Small intestine (tissue), 7 donors: ENCODE measurements at regions not wholly inside any gene's neighbourhood (a gene's known extent, or its start where the extent isn't known, plus 50 kb on each side); places are given as distances from the start of the nearest gene placed in this dataset.

Experiments
- DNase-seq, 2 donors: peaks; one replicate each; pipeline versions ENCODE4 v3.0.0 to v3.0.0-alpha.2; 2013
- FAIRE-seq: peaks from 2 replicates; lab custom pipeline; 2012; peaks lifted over from hg19 to GRCh38; lab: Jason Lieb, UNC
- H3K27ac ChIP-seq, 3 donors: one replicate each; pipeline ENCODE4 v1.5.1; 2013; ENCODE audit warnings: low read length in 2 of 3, mild to moderate bottlenecking in 2 of 3, control low read depth in 1 of 3, inconsistent platforms in 1 of 3, low read depth in 1 of 3, moderate library complexity in 1 of 3
- H3K27me3 ChIP-seq, 3 donors: one replicate each; pipeline ENCODE4 v1.6.1; 2013; ENCODE audit warnings: low read length in 3 of 3, inconsistent platforms in 1 of 3; ENCODE audit not compliant: control insufficient read depth in 3 of 3, insufficient read depth in 3 of 3
- H3K36me3 ChIP-seq, 3 donors: one replicate each; pipeline ENCODE4 v1.6.1; 2013; ENCODE audit warnings: low read length in 3 of 3, inconsistent platforms in 1 of 3, low read depth in 1 of 3, mild to moderate bottlenecking in 1 of 3, moderate library complexity in 1 of 3; ENCODE audit not compliant: control insufficient read depth in 3 of 3, insufficient read depth in 2 of 3
- H3K4me1 ChIP-seq, 3 donors: one replicate each; pipeline ENCODE4 v1.6.1; 2013; ENCODE audit warnings: low read length in 2 of 3, inconsistent platforms in 1 of 3, low read depth in 1 of 3, mild to moderate bottlenecking in 1 of 3, moderate library complexity in 1 of 3; ENCODE audit not compliant: control insufficient read depth in 3 of 3, insufficient read depth in 2 of 3
- H3K4me3 ChIP-seq, 3 donors: one replicate each; pipeline ENCODE4 v1.5.1; 2013; ENCODE audit warnings: low read length in 3 of 3, control low read depth in 1 of 3, inconsistent platforms in 1 of 3, low read depth in 1 of 3, mild to moderate bottlenecking in 1 of 3, moderate library complexity in 1 of 3
- H3K9me3 ChIP-seq, 2 donors: one replicate each; pipeline ENCODE4 v1.6.1; 2013; ENCODE audit warnings: low read depth in 1 of 2, low read length in 1 of 2; ENCODE audit not compliant: control insufficient read depth in 2 of 2, insufficient read depth in 1 of 2
- WGBS, 3 donors: extraction: QIAGEN DNeasy Blood & Tissue Kit; methylation state at CpG; one replicate each; pipeline ENCODE4 v1.1.7; 2013; 5-methylcytosine and 5-hydroxymethylcytosine counted together
- donor health status: healthy with polysubstance abuse.
- donor health status: control.
- donor health status: control.
- donor health status: Bipolar disorder and iron deficiency.
- donor health status: healthy.

- no peak for FAIRE-seq
Measured at GRCh38 chr11:33457948-33458347, 200.8 kb downstream of the HIPK3 start.

GRCh38 chr11:33455867-33456463 lies 198.8 kb downstream of the HIPK3 start:
- no peak overlapping the region for H3K27ac ChIP-seq
- FAIRE-seq (no peak), DNase-seq (no peak)
- no peaks in the 10 kb centered on the region for H3K27me3 ChIP-seq
- H3K9me3 ChIP-seq: no peaks in the 10 kb centered on the region
- no peaks in the 10 kb centered on the region for H3K36me3 ChIP-seq
- no peak overlapping the region for H3K4me3 ChIP-seq
- H3K4me1 ChIP-seq: no peaks in the 10 kb centered on the region
- WGBS, 3 donors: 79 to 85% (median 83%) methylated on average over 4 of the region's 4 CpGs

More at GRCh38 chr11:33457948-33458347, 200.8 kb downstream of the HIPK3 start:
- no peak for DNase-seq
- Histone ChIP-seq H3K4me1 (no peaks in the 10 kb centered on the region), H3K27ac (no peak overlapping the region), H3K4me3 (no peak overlapping the region), H3K9me3 (no peaks in the 10 kb centered on the region), H3K36me3 (no peaks in the 10 kb centered on the region), H3K27me3 (no peaks in the 10 kb centered on the region)
- WGBS, 3 donors: 87 to 92% (median 87%) methylated on average over 5 of the region's 5 CpGs

- no peaks in the 10 kb centered on the region for H3K9me3 ChIP-seq
- H3K4me3 ChIP-seq: no peak overlapping the region
- H3K4me1 ChIP-seq: no peaks in the 10 kb centered on the region
- DNase-seq (no peak), FAIRE-seq (no peak)
- WGBS, 3 donors: 47 to 72% (median 65%) methylated on average over 1 of the region's 1 CpG
- no peaks in the 10 kb centered on the region for H3K36me3 ChIP-seq
- peaks cover 0 to 2% (median 0%) of the 10 kb centered on the region in 3 donors for H3K27me3 ChIP-seq
- no peak overlapping the region for H3K27ac ChIP-seq
Measured at GRCh38 chr11:33454264-33454663, 197.1 kb downstream of the HIPK3 start.

GRCh38 chr11:33452836-33453624 lies 195.8 kb downstream of the HIPK3 start:
- Histone ChIP-seq H3K9me3 (no peaks in the 10 kb centered on the region), H3K4me1 (no peaks in the 10 kb centered on the region), H3K27ac (no peak overlapping the region), H3K36me3 (no peaks in the 10 kb centered on the region), H3K27me3 (peaks cover 0 to 2% (median 0%) of the 10 kb centered on the region in 3 donors), H3K4me3 (no peak overlapping the region)
- FAIRE-seq: no peak
- WGBS, 3 donors: 84 to 87% (median 84%) methylated on average over 3 of the region's 3 CpGs
- no peak for DNase-seq

- FAIRE-seq (no peak), DNase-seq (no peak)
- Histone ChIP-seq H3K27me3 (peaks cover 0 to 2% (median 0%) of the 10 kb centered on the region in 3 donors), H3K4me1 (no peaks in the 10 kb centered on the region), H3K36me3 (no peaks in the 10 kb centered on the region), H3K27ac (no peak overlapping the region), H3K9me3 (no peaks in the 10 kb centered on the region), H3K4me3 (no peak overlapping the region)
- WGBS, 3 donors: 50 to 66% (median 54%) methylated on average over 2 of the region's 2 CpGs
Measured at GRCh38 chr11:33451364-33451763, 194.2 kb downstream of the HIPK3 start.

- Histone ChIP-seq H3K27me3 (peaks cover 0 to 2% (median 0%) of the 10 kb centered on the region in 3 donors), H3K36me3 (no peaks in the 10 kb centered on the region), H3K27ac (no peak overlapping the region), H3K4me3 (no peak overlapping the region), H3K9me3 (no peaks in the 10 kb centered on the region), H3K4me1 (no peaks in the 10 kb centered on the region)
- 54 to 65% (median 63%) methylated on average over 3 of the region's 3 CpGs for WGBS, 3 donors
- FAIRE-seq (no peak), DNase-seq (no peak)
Measured at GRCh38 chr11:33449798-33450197, 192.6 kb downstream of the HIPK3 start.

GRCh38 chr11:33448461-33449130 lies 191.4 kb downstream of the HIPK3 start:
- 72 to 83% (median 82%) methylated on average over 5 of the region's 5 CpGs for WGBS, 3 donors
- Histone ChIP-seq H3K27me3 (peaks cover 0 to 2% (median 0%) of the 10 kb centered on the region in 3 donors), H3K4me3 (no peak overlapping the region), H3K27ac (no peak overlapping the region), H3K4me1 (no peaks in the 10 kb centered on the region), H3K36me3 (no peaks in the 10 kb centered on the region), H3K9me3 (no peaks in the 10 kb centered on the region)
- no peak for FAIRE-seq
- no peak for DNase-seq

GRCh38 chr11:33445761-33446161 lies 188.6 kb downstream of the HIPK3 start:
- WGBS, 3 donors: 73 to 100% (median 79%) methylated on average over 1 of the region's 1 CpG
- no peak for FAIRE-seq

More at GRCh38 chr11:33445761-33446161, 188.6 kb downstream of the HIPK3 start:
- Histone ChIP-seq H3K4me1 (no peaks in the 10 kb centered on the region), H3K4me3 (no peak overlapping the region), H3K36me3 (no peaks in the 10 kb centered on the region), H3K27ac (no peak overlapping the region), H3K27me3 (peaks cover 0 to 2% (median 0%) of the 10 kb centered on the region in 3 donors), H3K9me3 (no peaks in the 10 kb centered on the region)
- DNase-seq: no peak
